ENCODE measurements at regions not wholly inside any gene's neighbourhood (a gene's known extent, or its start where the extent isn't known, plus 50 kb on each side); places are given as distances from the start of the nearest gene placed in this dataset.

DNA sequence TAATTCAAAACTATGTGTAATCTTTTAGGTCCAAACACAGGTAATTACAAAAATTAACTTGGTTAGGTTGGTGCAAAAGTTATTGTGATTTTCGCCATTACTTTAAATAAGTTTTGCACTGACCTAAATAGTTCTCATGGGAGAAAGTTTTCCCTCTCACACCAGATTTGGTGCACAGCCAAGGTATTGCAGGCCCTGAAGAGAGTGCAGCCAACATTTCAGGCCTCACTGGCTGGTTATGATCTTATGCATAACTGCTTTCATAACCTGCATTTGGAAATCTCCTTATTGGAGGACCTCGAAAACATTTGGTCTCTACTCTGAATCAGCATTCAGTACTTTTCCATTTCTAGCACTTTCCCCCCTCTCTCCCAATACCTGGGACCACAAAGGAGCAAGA, 993.1 kb upstream of the MANEA start:
- TF ChIP-seq, protein P1, sequence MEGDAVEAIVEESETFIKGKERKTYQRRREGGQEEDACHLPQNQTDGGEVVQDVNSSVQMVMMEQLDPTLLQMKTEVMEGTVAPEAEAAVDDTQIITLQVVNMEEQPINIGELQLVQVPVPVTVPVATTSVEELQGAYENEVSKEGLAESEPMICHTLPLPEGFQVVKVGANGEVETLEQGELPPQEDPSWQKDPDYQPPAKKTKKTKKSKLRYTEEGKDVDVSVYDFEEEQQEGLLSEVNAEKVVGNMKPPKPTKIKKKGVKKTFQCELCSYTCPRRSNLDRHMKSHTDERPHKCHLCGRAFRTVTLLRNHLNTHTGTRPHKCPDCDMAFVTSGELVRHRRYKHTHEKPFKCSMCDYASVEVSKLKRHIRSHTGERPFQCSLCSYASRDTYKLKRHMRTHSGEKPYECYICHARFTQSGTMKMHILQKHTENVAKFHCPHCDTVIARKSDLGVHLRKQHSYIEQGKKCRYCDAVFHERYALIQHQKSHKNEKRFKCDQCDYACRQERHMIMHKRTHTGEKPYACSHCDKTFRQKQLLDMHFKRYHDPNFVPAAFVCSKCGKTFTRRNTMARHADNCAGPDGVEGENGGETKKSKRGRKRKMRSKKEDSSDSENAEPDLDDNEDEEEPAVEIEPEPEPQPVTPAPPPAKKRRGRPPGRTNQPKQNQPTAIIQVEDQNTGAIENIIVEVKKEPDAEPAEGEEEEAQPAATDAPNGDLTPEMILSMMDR (IDR thresholded peaks at IDR 0.05) = no peak
- no peak for TF ChIP-seq POLR2A (IDR thresholded peaks at IDR 0.05)

Measured in heart left ventricle (tissue), 13 donors.